CD4-positive, alpha-beta T cell (primary cell): ENCODE measurements at regions not wholly inside any gene's neighbourhood (a gene's known extent, or its start where the extent isn't known, plus 50 kb on each side); places are given as distances from the start of the nearest gene placed in this dataset.

Experiments
- ATAC-seq: fragments of 200-7000 bp; cut with Tn5 transposase; one replicate; pipeline ENCODE4 v1.10.0; 2022; ENCODE audit warnings: mild to moderate bottlenecking; ENCODE audit not compliant: poor library complexity
- CTCF ChIA-PET: fragments of 350-600 bp; sonication (Branson Sonifier 250); formaldehyde crosslinking; loops from one replicate; lab custom pipeline; 2021; ENCODE audit warnings: antibody characterized with exemption, inconsistent platforms; lab: Charles Lee
- POLR2A ChIA-PET: fragments of 350-600 bp; sonication (Branson Sonifier 250); formaldehyde crosslinking; loops from one replicate; lab custom pipeline; 2021; ENCODE audit warnings: antibody characterized with exemption, inconsistent platforms; lab: Charles Lee
- DNase-seq, 14 experiments: peaks; one replicate each; pipeline ENCODE4 v3.0.0-alpha.2; 2013 to 2020; ENCODE audit warnings: mixed read lengths in 2 of 14
- H3K27ac ChIP-seq, 2 donors: one replicate each; pipeline versions ENCODE4 v1.5.1 to v1.7.0; 2013; ENCODE audit warnings: low read length in 2 of 2, low read depth in 1 of 2, mild to moderate bottlenecking in 1 of 2
- H3K27me3 ChIP-seq, 2 experiments: 1 replicate in 1 of 2; 2 replicates in 1 of 2; pipeline versions ENCODE4 v1.6.1 to v1.7.0; 2013; ENCODE audit warnings: low read length in 2 of 2, control low read depth in 1 of 2, mild to moderate bottlenecking in 1 of 2, moderate library complexity in 1 of 2; ENCODE audit not compliant: insufficient read depth in 2 of 2, control insufficient read depth in 1 of 2
- H3K36me3 ChIP-seq: one replicate; pipeline ENCODE4 v1.6.1; 2013; ENCODE audit warnings: low read length, control low read depth; ENCODE audit not compliant: insufficient read depth
- H3K4me1 ChIP-seq: one replicate; pipeline ENCODE4 v1.6.1; 2013; ENCODE audit warnings: low read length, control low read depth; ENCODE audit not compliant: insufficient read depth
- H3K4me3 ChIP-seq: one replicate; pipeline ENCODE4 v1.5.1; 2013; ENCODE audit warnings: mild to moderate bottlenecking, low read length, moderate library complexity
- H3K9me3 ChIP-seq, 2 experiments: 1 replicate in 1 of 2; 2 replicates in 1 of 2; pipeline versions ENCODE4 v1.6.1 to v1.7.0; 2013; ENCODE audit warnings: low read length in 2 of 2, mild to moderate bottlenecking in 2 of 2, control low read depth in 1 of 2, moderate library complexity in 1 of 2; ENCODE audit not compliant: control insufficient read depth in 1 of 2, insufficient read depth in 1 of 2
- H3K27ac Mint-ChIP-seq: one replicate; pipeline ENCODE4 v1.8.0; 2020; ENCODE audit warnings: mixed read lengths
- H3K27me3 Mint-ChIP-seq: one replicate; pipeline ENCODE4 v1.8.0; 2021; ENCODE audit warnings: mixed read lengths
- H3K36me3 Mint-ChIP-seq: one replicate; pipeline ENCODE4 v1.8.0; 2021; ENCODE audit warnings: low read depth, mixed read lengths
- H3K4me1 Mint-ChIP-seq: one replicate; pipeline ENCODE4 v1.8.0; 2021; ENCODE audit warnings: low read depth, mixed read lengths
- H3K4me3 Mint-ChIP-seq: one replicate; pipeline ENCODE4 v1.8.0; 2020; ENCODE audit warnings: mild to moderate bottlenecking, mixed read lengths
- H3K9me3 Mint-ChIP-seq: one replicate; pipeline ENCODE4 v1.8.0; 2020; ENCODE audit warnings: mixed read lengths
- CTCF ChIP-seq: fragments of 200-600 bp; IDR thresholded peaks from one replicate; pipeline ENCODE4 v1.8.0; 2022; ENCODE audit warnings: antibody characterized with exemption, mild to moderate bottlenecking
- intact Hi-C, 2 experiments: fragments of 100-400 bp; cut with DNase I in 1 of 2; cut with micrococcal nuclease in 1 of 2; formaldehyde crosslinking; loops; one replicate each; pipeline versions ENCODE4 v1.15.1 to v1.9.0; 2023 to 2025; cut with DNase I, micrococcal nuclease

- no peaks in the 10 kb centered on the region for H3K27me3 Mint-ChIP-seq
- Histone ChIP-seq H3K9me3 (peaks cover 0 to 3% of the 10 kb centered on the region in 2 experiments), H3K27me3 (peaks cover 0 to 2% of the 10 kb centered on the region in 2 experiments), H3K36me3 (no peaks in the 10 kb centered on the region), H3K4me3 (no peak overlapping the region), H3K4me1 (no peaks in the 10 kb centered on the region), H3K27ac (no peak overlapping the region)
- POLR2A ChIA-PET = no interaction called here
- no peak overlapping the region for H3K27ac Mint-ChIP-seq
- no peak for DNase-seq
- TF ChIP-seq CTCF = no peak
- no peak overlapping the region for H3K4me3 Mint-ChIP-seq
- peaks cover 4% of the 10 kb centered on the region for H3K9me3 Mint-ChIP-seq
- H3K4me1 Mint-ChIP-seq = no peaks in the 10 kb centered on the region
- H3K36me3 Mint-ChIP-seq = no peaks in the 10 kb centered on the region
- CTCF ChIA-PET = no interaction called here
- ATAC-seq = no peak
- intact Hi-C loops = no loop called here
Observed at GRCh38 chr1:221949996-221950395, 208.1 kb upstream of the DUSP10 start.

GRCh38 chr1:221948459-221948858 lies 206.6 kb upstream of the DUSP10 start:
- POLR2A ChIA-PET = no interaction called here
- intact Hi-C loops = no loop called here

GRCh38 chr1:221947731-221948130 lies 205.8 kb upstream of the DUSP10 start:
- no peaks in the 10 kb centered on the region for H3K36me3 Mint-ChIP-seq
- ATAC-seq (no peak), DNase-seq (no peak)
- intact Hi-C loops = no loop called here
- H3K9me3 Mint-ChIP-seq = peaks cover 14% of the 10 kb centered on the region
- H3K27me3 ChIP-seq = peaks cover 0 to 2% of the 10 kb centered on the region in 2 experiments
- TF ChIP-seq CTCF = no peak
- H3K4me3 ChIP-seq = no peak overlapping the region
- no peak overlapping the region for H3K27ac Mint-ChIP-seq
- no peak overlapping the region for H3K27ac ChIP-seq
- ChIA-PET CTCF (no interaction called here), POLR2A (no interaction called here)
- no peak overlapping the region for H3K4me3 Mint-ChIP-seq
- no peaks in the 10 kb centered on the region for H3K36me3 ChIP-seq
- H3K27me3 Mint-ChIP-seq = no peaks in the 10 kb centered on the region
- no peaks in the 10 kb centered on the region for H3K4me1 ChIP-seq
- no peaks in the 10 kb centered on the region for H3K4me1 Mint-ChIP-seq
- H3K9me3 ChIP-seq = peaks cover 0 to 3% of the 10 kb centered on the region in 2 experiments

More at GRCh38 chr1:221948459-221948858, 206.6 kb upstream of the DUSP10 start:
- H3K36me3 ChIP-seq = no peaks in the 10 kb centered on the region
- Mint-ChIP-seq H3K4me3 (no peak overlapping the region), H3K4me1 (no peaks in the 10 kb centered on the region), H3K9me3 (peaks cover 14% of the 10 kb centered on the region), H3K27me3 (no peaks in the 10 kb centered on the region), H3K36me3 (no peaks in the 10 kb centered on the region), H3K27ac (no peak overlapping the region)
- DNase-seq (no peak), ATAC-seq (no peak)
- H3K4me1 ChIP-seq = no peaks in the 10 kb centered on the region
- peaks cover 0 to 3% of the 10 kb centered on the region in 2 experiments for H3K9me3 ChIP-seq
- H3K27ac ChIP-seq = no peak overlapping the region
- CTCF ChIA-PET = no interaction called here
- H3K4me3 ChIP-seq = no peak overlapping the region
- TF ChIP-seq CTCF = no peak
- H3K27me3 ChIP-seq = peaks cover 0 to 2% of the 10 kb centered on the region in 2 experiments
